Heart left ventricle (tissue), 16 donors: ENCODE measurements at regions not wholly inside any gene's neighbourhood (a gene's known extent, or its start where the extent isn't known, plus 50 kb on each side); places are given as distances from the start of the nearest gene placed in this dataset.

Experiments used
- ATAC-seq, 4 donors: fragments of 200-7000 bp; cut with Tn5 transposase; one replicate each; pipeline ENCODE4 v1.9.1; 2020 to 2022; ENCODE audit warnings: moderate library complexity in 4 of 4, mild to moderate bottlenecking in 3 of 4, moderate number of reproducible peaks in 1 of 4
- DNase-seq, 5 donors: peaks; one replicate each; pipeline ENCODE4 v3.0.0-alpha.2; 2020
- H3K27ac ChIP-seq, 12 donors: fragments of 200-600 bp; sonication (generic) in 4 of 12; one replicate each; pipeline versions ENCODE4 v1.5.0 to v1.8.0; 2016 to 2022; ENCODE audit warnings: mild to moderate bottlenecking in 2 of 12
- H3K27me3 ChIP-seq, 9 donors: fragments of 200-600 bp; sonication (generic) in 2 of 9; one replicate each; pipeline versions ENCODE4 v1.5.1 to v1.8.0; 2016 to 2022; ENCODE audit warnings: mild to moderate bottlenecking in 3 of 9
- H3K36me3 ChIP-seq, 9 donors: fragments of 200-600 bp; sonication (generic) in 2 of 9; one replicate each; pipeline versions ENCODE4 v1.5.0 to v1.8.0; 2018 to 2022; ENCODE audit warnings: mild to moderate bottlenecking in 2 of 9
- H3K4me1 ChIP-seq, 12 donors: fragments of 200-600 bp; sonication (generic) in 4 of 12; one replicate each; pipeline versions ENCODE4 v1.5.0 to v1.8.0; 2016 to 2022; ENCODE audit warnings: mild to moderate bottlenecking in 3 of 12
- H3K4me3 ChIP-seq, 12 donors: fragments of 200-600 bp; sonication (generic) in 4 of 12; one replicate each; pipeline versions ENCODE4 v1.5.0 to v1.8.0; 2017 to 2022; ENCODE audit warnings: mild to moderate bottlenecking in 9 of 12, moderate library complexity in 4 of 12
- H3K9me3 ChIP-seq, 12 donors: fragments of 200-600 bp; sonication (generic) in 4 of 12; one replicate each; pipeline versions ENCODE4 v1.5.0 to v1.8.0; 2016 to 2022; ENCODE audit warnings: mild to moderate bottlenecking in 1 of 12
- CTCF ChIP-seq, 12 donors: fragments of 200-600 bp; sonication (generic) in 4 of 12; IDR thresholded peaks; one replicate each; pipeline versions ENCODE4 v1.5.0 to v1.8.0; 2018 to 2022; ENCODE audit warnings: antibody characterized with exemption in 12 of 12, mild to moderate bottlenecking in 5 of 12
- POLR2A ChIP-seq, 2 donors: fragments of 450-650 bp; IDR thresholded peaks; one replicate each; pipeline ENCODE4 v1.6.1; 2017; ENCODE audit warnings: antibody characterized with exemption in 2 of 2, mild to moderate bottlenecking in 2 of 2, moderate library complexity in 2 of 2
- WGBS, 4 donors: extraction: QIAGEN DNeasy Blood & Tissue Kit in 2 of 4; methylation state at CpG; one replicate each; pipeline versions ENCODE4 v1.1.5 to v1.1.7; 2013 to 2018; 5-methylcytosine and 5-hydroxymethylcytosine counted together
- intact Hi-C, 10 donors: fragments of 100-400 bp; cut with DNase I; formaldehyde crosslinking; loops; one replicate each; pipeline versions ENCODE4 v1.11.1 to v1.14.2; 2022
- donor health status: ischemic (EF 13 %, LVEDD 7.1; RV severe dilation, severe dysfunction).
- donor health status: healthy with polysubstance abuse.
- donor health status: DM: no; HTN: yes; CAD: no.
- donor health status: DM: no; HTN: no; CAD: no.
- donor health status: ischemic (EF 25% LVEDD 6.9; RV normal size, moderate dysfunction).
- donor health status: ischemic (EF 25% LVEDD 5.7; RV mildly dilated, moderate dysfunction).
- donor health status: healthy.
- donor health status: DM: yes; HTN: yes; CAD: no.
- donor health status: ischemic (EF 35%, LVEDD 5.7; RV mildly dilated, moderate dysfunction).
- donor health status: nonischemic (EF 11% LVEDD 7.7; RV severe dilation, severe dysfunction).
- donor health status: DM: yes; HTN: yes; CAD: no.
- donor health status: PGD.
- donor health status: ischemic (EF 29% LVEDD 5.4; RV normal size, mild dysfunction).
- donor health status: nonischemic (EF 23%, LVEDD 6.1; RV moderate dilation, normal function).

GRCh38 chr2:217360781-217361482 is 501.1 kb upstream of the TNP1 start:
- DNase-seq (peak in 2 of 5 donors; percentile 26 to 44), ATAC-seq (peak; percentile 56 to 78 (median 71))
- Histone ChIP-seq H3K27me3 (no peaks in the 10 kb centered on the region), H3K4me1 (peaks cover 0 to 40% (median 30%) of the 10 kb centered on the region in 12 donors), H3K9me3 (no peaks in the 10 kb centered on the region), H3K27ac (peak overlapping the region in 11 of 12 donors; percentile 7 to 81 (median 62)), H3K36me3 (no peaks in the 10 kb centered on the region), H3K4me3 (no peak overlapping the region)
- TF ChIP-seq POLR2A (IDR thresholded peaks at IDR 0.05), result no peak
- no peak for TF ChIP-seq CTCF (IDR thresholded peaks at IDR 0.05)
- intact Hi-C loops, result no loop called here
- 10 to 18% (median 17%) methylated on average over 4 of the region's 4 CpGs for WGBS, 4 donors

GRCh38 chr2:217360111-217360510 is 500.2 kb upstream of the TNP1 start:
- Histone ChIP-seq H3K4me3 (no peak overlapping the region), H3K9me3 (no peaks in the 10 kb centered on the region), H3K4me1 (peaks cover 0 to 42% (median 30%) of the 10 kb centered on the region in 12 donors), H3K27ac (peak overlapping the region in 8 of 12 donors; percentile 7 to 81 (median 64)), H3K36me3 (no peaks in the 10 kb centered on the region), H3K27me3 (no peaks in the 10 kb centered on the region)
- no peak for DNase-seq
- peak; percentile 27 to 44 (median 38) for ATAC-seq
- no peak for TF ChIP-seq CTCF (IDR thresholded peaks at IDR 0.05)
- no peak for TF ChIP-seq POLR2A (IDR thresholded peaks at IDR 0.05)
- intact Hi-C loops, result no loop called here
- 40 to 61% (median 54%) methylated on average over 2 of the region's 2 CpGs for WGBS, 4 donors

- Histone ChIP-seq H3K9me3 (no peaks in the 10 kb centered on the region), H3K27ac (peak overlapping the region in 1 of 12 donors; percentile 52), H3K27me3 (no peaks in the 10 kb centered on the region), H3K36me3 (no peaks in the 10 kb centered on the region), H3K4me1 (peaks cover 0 to 42% (median 26%) of the 10 kb centered on the region in 12 donors), H3K4me3 (no peak overlapping the region)
- TF ChIP-seq CTCF (IDR thresholded peaks at IDR 0.05), result no peak
- TF ChIP-seq POLR2A (IDR thresholded peaks at IDR 0.05), result no peak
- intact Hi-C loops, result no loop called here
- ATAC-seq (no peak), DNase-seq (no peak)
- WGBS, 4 donors, result 92 to 97% (median 94%) methylated on average over 8 of the region's 8 CpGs
Measured at GRCh38 chr2:217357886-217358620, 498.2 kb upstream of the TNP1 start.

- H3K4me1 ChIP-seq, result peaks cover 0 to 40% (median 22%) of the 10 kb centered on the region in 12 donors
- H3K27ac ChIP-seq, result peak overlapping the region in 5 of 12 donors; percentile 6 to 57 (median 45)
- ATAC-seq (peak in 2 of 4 donors; percentile 54 to 66), DNase-seq (peak in 2 of 5 donors; percentile 29 to 31)
- TF ChIP-seq POLR2A (IDR thresholded peaks at IDR 0.05) (no peak), CTCF (IDR thresholded peaks at IDR 0.05) (no peak)
- intact Hi-C loops, result no loop called here
- H3K9me3 ChIP-seq, result no peaks in the 10 kb centered on the region
- WGBS, 4 donors, result 56 to 67% (median 64%) methylated on average over 7 of the region's 7 CpGs
- H3K36me3 ChIP-seq, result no peaks in the 10 kb centered on the region
- no peaks in the 10 kb centered on the region for H3K27me3 ChIP-seq
- H3K4me3 ChIP-seq, result no peak overlapping the region
Measured at GRCh38 chr2:217356781-217357180, 496.9 kb upstream of the TNP1 start.
